Cardiac muscle cell (in vitro differentiated cells and primary cell): ENCODE measurements at regions not wholly inside any gene's neighbourhood (a gene's known extent, or its start where the extent isn't known, plus 50 kb on each side); places are given as distances from the start of the nearest gene placed in this dataset.

Experiments used
- DNase-seq, 2 donors: peaks; one replicate each; pipeline versions ENCODE4 v3.0.0 to v3.0.0-alpha.2; 2010 to 2017; ENCODE audit warnings: low read depth in 1 of 2, low spot score in 1 of 2
- H3K27ac ChIP-seq: fragments of 200-600 bp; sonication (generic); 2 replicates; pipeline ENCODE4 v1.5.1; 2016
- H3K27me3 ChIP-seq: fragments of 200-600 bp; sonication (generic); 2 replicates; pipeline ENCODE4 v1.6.0; 2016; ENCODE audit warnings: control low read depth
- H3K36me3 ChIP-seq: fragments of 200-600 bp; sonication (generic); 2 replicates; pipeline ENCODE4 v1.5.1; 2016; ENCODE audit warnings: control low read depth
- H3K4me1 ChIP-seq: fragments of 200-600 bp; sonication (generic); 2 replicates; pipeline ENCODE4 v1.8.1; 2017; ENCODE audit warnings: low read depth, mild to moderate bottlenecking, mixed run types
- H3K4me3 ChIP-seq: fragments of 200-600 bp; sonication (generic); 2 replicates; pipeline ENCODE4 v1.5.1; 2016; ENCODE audit warnings: mild to moderate bottlenecking
- H3K9me3 ChIP-seq: fragments of 200-600 bp; sonication (generic); 2 replicates; pipeline ENCODE4 v1.5.1; 2017; ENCODE audit warnings: low read depth, mild to moderate bottlenecking, control low read depth
- CTCF ChIP-seq: IDR thresholded peaks from 2 replicates; pipeline ENCODE4 v1.5.1; 2012; ENCODE audit warnings: low read depth, mild to moderate bottlenecking, low read length

GRCh38 chr12:17975763-17976162 lies 114.2 kb downstream of the RERGL start:
- Histone ChIP-seq H3K27ac (no peak overlapping the region), H3K27me3 (no peaks in the 10 kb centered on the region), H3K36me3 (no peaks in the 10 kb centered on the region), H3K4me1 (no peaks in the 10 kb centered on the region), H3K9me3 (no peaks in the 10 kb centered on the region), H3K4me3 (no peak overlapping the region)
- TF ChIP-seq CTCF = no peak
- DNase-seq = no peak

- Histone ChIP-seq H3K4me1 (no peaks in the 10 kb centered on the region), H3K9me3 (no peaks in the 10 kb centered on the region), H3K27me3 (no peaks in the 10 kb centered on the region), H3K27ac (no peak overlapping the region), H3K4me3 (no peak overlapping the region), H3K36me3 (no peaks in the 10 kb centered on the region)
- TF ChIP-seq CTCF = no peak
- no peak for DNase-seq
These were observed 114.8 kb downstream of the RERGL start for GRCh38 chr12:17975239-17975638.

- TF ChIP-seq CTCF = no peak
- Histone ChIP-seq H3K9me3 (no peaks in the 10 kb centered on the region), H3K4me1 (no peaks in the 10 kb centered on the region), H3K27ac (no peak overlapping the region), H3K4me3 (no peak overlapping the region), H3K36me3 (no peaks in the 10 kb centered on the region), H3K27me3 (no peaks in the 10 kb centered on the region)
- DNase-seq = no peak
These were observed 118.1 kb downstream of the RERGL start for GRCh38 chr12:17971850-17972249.

- TF ChIP-seq CTCF = no peak
- no peaks in the 10 kb centered on the region for H3K36me3 ChIP-seq
- H3K27me3 ChIP-seq = no peaks in the 10 kb centered on the region
- no peaks in the 10 kb centered on the region for H3K9me3 ChIP-seq
- no peak overlapping the region for H3K27ac ChIP-seq
- no peak for DNase-seq
- H3K4me3 ChIP-seq = no peak overlapping the region
- no peaks in the 10 kb centered on the region for H3K4me1 ChIP-seq
These were observed 135.2 kb downstream of the RERGL start for GRCh38 chr12:17954788-17955187.

- no peaks in the 10 kb centered on the region for H3K9me3 ChIP-seq
These were observed 139.1 kb downstream of the RERGL start for GRCh38 chr12:17950898-17951297.

More at GRCh38 chr12:17950898-17951297, 139.1 kb downstream of the RERGL start:
- H3K4me3 ChIP-seq = no peak overlapping the region
- DNase-seq = no peak
- no peaks in the 10 kb centered on the region for H3K36me3 ChIP-seq
- no peak overlapping the region for H3K27ac ChIP-seq
- no peaks in the 10 kb centered on the region for H3K27me3 ChIP-seq
- TF ChIP-seq CTCF = no peak
- no peaks in the 10 kb centered on the region for H3K4me1 ChIP-seq
